GM18951 (cell line): ENCODE measurements at regions not wholly inside any gene's neighbourhood (a gene's known extent, or its start where the extent isn't known, plus 50 kb on each side); places are given as distances from the start of the nearest gene placed in this dataset.

ENCODE experiments used
- POLR2A ChIP-seq: IDR thresholded peaks from 4 replicates; pipeline ENCODE4 v1.6.1; 2011; ENCODE audit warnings: mild to moderate bottlenecking; ENCODE audit not compliant: insufficient read length, insufficient read depth; ENCODE audit errors: extremely low read depth
- in situ Hi-C: fragments of 300-500 bp; cut with MboI; formaldehyde crosslinking; loops from one replicate; pipeline ENCODE4 v1.12.0; 2022; ENCODE audit warnings: low sequenced_read_pairs, mixed read lengths, inconsistent platforms; ENCODE audit not compliant: unreplicated experiment

DNA sequence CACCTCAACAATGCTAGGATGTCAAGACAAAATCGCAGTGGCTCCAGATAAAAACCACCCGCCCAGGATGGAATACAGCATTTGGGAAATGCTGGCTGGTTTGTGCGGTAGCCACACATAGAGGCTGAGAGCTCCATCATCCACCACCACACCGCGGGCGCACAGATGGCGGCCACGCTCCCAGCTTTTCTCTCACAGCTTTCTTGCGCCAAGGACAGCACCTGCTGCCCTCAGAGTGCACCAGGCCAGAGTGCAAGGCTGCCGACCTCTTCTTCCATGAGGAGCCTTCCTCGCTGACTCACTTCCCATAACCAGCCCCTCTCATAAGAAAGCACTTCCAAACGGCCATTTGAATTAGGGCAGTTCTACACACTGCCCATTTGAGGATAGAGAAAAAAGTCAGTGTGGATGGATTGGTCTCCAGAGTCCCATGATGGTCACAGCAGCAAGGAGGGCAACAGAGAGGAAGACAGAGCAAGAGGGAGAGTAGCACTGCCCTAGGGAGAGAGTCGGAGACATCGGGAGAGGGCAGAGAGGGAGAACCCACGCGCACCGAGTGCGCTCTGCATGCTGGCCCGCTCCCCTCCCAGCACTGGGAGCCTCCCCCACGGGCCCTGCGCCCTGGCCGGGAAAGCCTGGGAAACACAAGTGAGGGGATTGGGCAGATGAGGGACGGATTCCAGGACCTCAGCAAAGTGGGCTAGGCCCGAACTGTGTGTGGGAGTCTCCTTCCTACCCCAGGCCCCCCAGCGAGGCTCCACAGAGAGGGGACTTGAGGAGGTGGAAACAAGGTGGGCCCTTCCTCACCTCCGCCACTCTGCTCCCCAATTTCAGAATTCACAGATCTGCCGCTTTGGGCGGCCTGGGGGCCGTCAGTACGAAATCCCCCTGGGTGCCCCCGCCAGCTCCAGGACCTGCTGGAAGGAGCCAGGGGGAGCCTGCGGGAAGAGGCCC is 156.9 kb downstream of the USP12 start:
- TF ChIP-seq POLR2A: no peak
- in situ Hi-C loops: no loop called here

- in situ Hi-C loops: no loop called here
- no peak for TF ChIP-seq POLR2A
These were observed 159.0 kb downstream of the USP12 start for GRCh38 chr13:27012482-27013197.

GRCh38 chr13:27011661-27012060 is 159.9 kb downstream of the USP12 start:
- in situ Hi-C loops: no loop called here
- no peak for TF ChIP-seq POLR2A

DNA sequence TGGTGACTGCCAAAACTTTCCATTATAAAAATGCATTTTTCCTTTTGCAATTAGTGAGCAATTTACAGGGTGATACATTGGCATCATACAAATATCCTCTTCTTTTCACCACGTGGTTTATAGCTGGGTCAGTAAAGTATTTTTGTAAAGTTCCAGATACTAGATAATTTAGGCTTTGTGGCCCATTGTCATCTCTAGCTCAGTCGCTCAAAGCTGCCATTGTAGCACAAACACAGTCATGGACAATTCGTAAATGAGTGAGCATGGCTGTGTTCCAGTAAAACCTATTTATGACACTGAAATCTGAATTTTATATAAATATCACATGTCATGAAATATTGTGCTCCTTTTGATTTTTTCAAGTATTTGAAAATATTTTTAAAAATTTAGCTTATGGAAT is 162.9 kb downstream of the USP12 start:
- in situ Hi-C loops: no loop called here
- no peak for TF ChIP-seq POLR2A

- no peak for TF ChIP-seq POLR2A
- in situ Hi-C loops: no loop called here
These were observed 164.4 kb downstream of the USP12 start for GRCh38 chr13:27007166-27007565.

DNA sequence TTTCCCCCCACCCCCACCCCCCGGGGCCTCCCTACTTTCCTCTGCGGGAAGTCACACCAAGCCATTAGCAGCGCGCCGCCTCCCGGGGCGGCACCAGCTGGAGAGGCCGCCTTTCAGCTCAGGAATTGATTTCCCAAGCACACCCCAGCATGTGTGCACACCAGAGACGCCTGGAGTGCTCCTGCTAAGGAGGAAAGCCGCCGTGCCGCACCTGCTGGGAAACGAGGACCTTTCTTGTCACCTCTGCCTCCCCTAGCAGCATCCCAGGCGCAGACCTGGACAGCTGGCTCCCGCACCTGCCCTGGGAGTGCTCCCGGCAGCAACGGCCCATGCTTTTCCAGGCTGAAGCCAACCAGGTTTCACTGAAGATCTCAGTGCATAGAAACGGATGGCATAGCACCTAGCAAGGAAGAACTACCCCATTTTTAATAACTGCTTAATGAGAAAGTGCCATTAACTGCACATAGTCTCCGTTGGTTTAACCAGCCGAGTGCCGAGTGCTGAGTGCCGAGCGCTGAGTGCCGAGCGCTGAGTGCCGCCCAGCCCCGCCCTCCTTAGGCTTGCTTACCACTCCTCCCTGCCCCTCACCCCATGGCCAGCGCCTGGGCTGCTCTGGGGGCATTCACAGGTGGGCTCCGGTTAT is 165.0 kb downstream of the USP12 start:
- TF ChIP-seq POLR2A: no peak
- in situ Hi-C loops: no loop called here

- TF ChIP-seq POLR2A: no peak
- in situ Hi-C loops: no loop called here
These were observed 165.6 kb downstream of the USP12 start for GRCh38 chr13:27005976-27006518.

DNA sequence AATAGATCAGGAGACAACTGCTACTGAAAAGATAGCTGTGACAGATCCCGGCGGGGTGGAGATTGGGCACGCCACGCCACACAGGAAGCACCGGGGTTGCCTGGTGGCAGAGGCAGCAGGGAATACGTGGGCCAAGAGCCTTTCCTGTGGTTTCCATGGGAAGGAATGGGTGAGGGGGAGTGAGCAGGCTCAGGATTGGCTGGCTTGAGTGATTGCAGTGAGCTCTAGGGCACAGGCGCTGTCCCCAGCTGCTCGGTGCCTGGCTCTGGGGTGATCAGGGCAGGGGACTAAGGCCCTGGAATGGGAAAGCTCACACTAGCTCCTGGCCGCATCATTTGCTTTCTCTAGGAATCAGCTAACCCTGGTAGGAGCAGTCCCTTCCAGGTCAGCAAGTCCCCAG is 166.1 kb downstream of the USP12 start:
- in situ Hi-C loops: no loop called here
- TF ChIP-seq POLR2A: no peak

- in situ Hi-C loops: no loop called here
These were observed 166.7 kb downstream of the USP12 start for GRCh38 chr13:27004866-27005265.

GRCh38 chr13:27004326-27004725 is 167.3 kb downstream of the USP12 start:
- in situ Hi-C loops: no loop called here
- TF ChIP-seq POLR2A: no peak

More at GRCh38 chr13:27004866-27005265, 166.7 kb downstream of the USP12 start:
- TF ChIP-seq POLR2A: no peak

- in situ Hi-C loops: no loop called here
- TF ChIP-seq POLR2A: no peak
These were observed 169.9 kb downstream of the USP12 start for GRCh38 chr13:27001705-27002104.

- in situ Hi-C loops: no loop called here
- TF ChIP-seq POLR2A: no peak
These were observed 170.9 kb downstream of the USP12 start for GRCh38 chr13:27000686-27001085.

DNA sequence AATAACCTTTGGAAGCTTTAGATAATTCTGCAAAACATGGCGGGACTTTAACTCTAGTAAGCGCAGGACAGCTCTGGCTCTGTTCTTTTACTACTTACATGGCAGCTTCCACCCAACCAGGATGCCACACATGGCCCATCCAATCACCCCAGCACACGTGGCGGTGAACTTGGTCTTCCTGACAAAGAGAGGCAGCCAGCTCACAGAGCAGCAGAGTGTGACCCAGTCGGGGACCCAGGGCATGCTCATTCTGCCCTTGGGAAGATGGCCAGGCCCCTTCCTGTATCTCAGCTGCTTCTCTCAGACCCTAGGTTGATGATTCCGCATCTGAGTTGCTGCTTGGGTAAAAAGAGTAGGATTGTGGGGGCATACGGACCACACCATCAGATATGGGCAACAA is 172.1 kb downstream of the USP12 start:
- TF ChIP-seq POLR2A: no peak
- in situ Hi-C loops: no loop called here
